ENCODE measurements at regions not wholly inside any gene's neighbourhood (a gene's known extent, or its start where the extent isn't known, plus 50 kb on each side); places are given as distances from the start of the nearest gene placed in this dataset.

- no peak overlapping the region for H3K4me3 ChIP-seq (ENCODE audit: insufficient read depth in 1 of 2, low read depth in 1 of 2, low read length in 2 of 2)
- peaks cover 3% of the 10 kb centered on the region for H3K4me1 ChIP-seq (ENCODE audit: control insufficient read depth, insufficient read depth, low read depth, low read length)
- H3K4me2 ChIP-seq (ENCODE audit: low read length, poor library complexity, severe bottlenecking): no peak overlapping the region
- H3K9me3 ChIP-seq (ENCODE audit: control insufficient read depth, low read length): peaks cover 14% of the 10 kb centered on the region
- no peak overlapping the region for H3K23ac ChIP-seq (ENCODE audit: low read length in 2 of 2)
- no peak overlapping the region for H3K14ac ChIP-seq (ENCODE audit: low read length in 2 of 2)
- DNase-seq: no peak
- no peak overlapping the region for H3K27ac ChIP-seq (ENCODE audit: low read length, poor library complexity, severe bottlenecking)
- no peak overlapping the region for H3K4ac ChIP-seq (ENCODE audit: low read depth in 1 of 2, low read length in 2 of 2)
- H4K8ac ChIP-seq (ENCODE audit: low read length): no peak overlapping the region
- H3K27me3 ChIP-seq (ENCODE audit: control insufficient read depth in 1 of 2, insufficient read depth in 1 of 2, low read length in 2 of 2): peaks cover 6 to 9% of the 10 kb centered on the region in 2 experiments
- no peak overlapping the region for H2AK5ac ChIP-seq (ENCODE audit: low read length, severe bottlenecking)
- no peaks in the 10 kb centered on the region for H3K79me1 ChIP-seq (replicated peaks; ENCODE audit: low read length, poor library complexity, severe bottlenecking)
- H3K9ac ChIP-seq (ENCODE audit: low read length): no peak overlapping the region
- WGBS: 96% methylated on average over 5 of the region's 5 CpGs
- peak overlapping the region; percentile 54 for H2BK15ac ChIP-seq (ENCODE audit: low read depth, poor library complexity, severe bottlenecking)
- no peak overlapping the region for H4K91ac ChIP-seq (ENCODE audit: low read length)
- no peak overlapping the region for H2BK120ac ChIP-seq (ENCODE audit: low read depth, low read length)
- H2BK5ac ChIP-seq (ENCODE audit: low read depth, low read length, poor library complexity, severe bottlenecking): no peak overlapping the region
- no peaks in the 10 kb centered on the region for H3K36me3 ChIP-seq (ENCODE audit: control insufficient read depth in 1 of 2, insufficient read depth in 2 of 2, low read depth in 1 of 2, low read length in 2 of 2)
- no peak overlapping the region for H3K18ac ChIP-seq (ENCODE audit: low read depth in 1 of 2, low read length in 2 of 2)
- H2AFZ ChIP-seq (ENCODE audit: low read depth, low read length): no peak overlapping the region
- H2BK12ac ChIP-seq (ENCODE audit: low read length in 2 of 2): no peak overlapping the region
These were observed 247.8 kb downstream of the FAM43A start for GRCh38 chr3:194933465-194933864.

- Histone ChIP-seq H2AK5ac (ENCODE audit: low read length, severe bottlenecking) (no peak overlapping the region), H3K9me3 (ENCODE audit: control insufficient read depth, low read length) (peaks cover 14% of the 10 kb centered on the region), H3K27me3 (ENCODE audit: control insufficient read depth in 1 of 2, insufficient read depth in 1 of 2, low read length in 2 of 2) (peaks cover 6 to 17% of the 10 kb centered on the region in 2 experiments), H3K4ac (ENCODE audit: low read depth in 1 of 2, low read length in 2 of 2) (no peak overlapping the region), H3K18ac (ENCODE audit: low read depth in 1 of 2, low read length in 2 of 2) (no peak overlapping the region), H3K27ac (ENCODE audit: low read length, poor library complexity, severe bottlenecking) (no peak overlapping the region), H3K79me1 (replicated peaks; ENCODE audit: low read length, poor library complexity, severe bottlenecking) (no peaks in the 10 kb centered on the region), H3K4me3 (ENCODE audit: insufficient read depth in 1 of 2, low read depth in 1 of 2, low read length in 2 of 2) (no peak overlapping the region), H2BK12ac (ENCODE audit: low read length in 2 of 2) (no peak overlapping the region), H3K9ac (ENCODE audit: low read length) (no peak overlapping the region), H4K91ac (ENCODE audit: low read length) (no peak overlapping the region), H2BK5ac (ENCODE audit: low read depth, low read length, poor library complexity, severe bottlenecking) (no peak overlapping the region), H3K4me2 (ENCODE audit: low read length, poor library complexity, severe bottlenecking) (no peak overlapping the region), H2BK120ac (ENCODE audit: low read depth, low read length) (no peak overlapping the region), H3K23ac (ENCODE audit: low read length in 2 of 2) (no peak overlapping the region), H2BK15ac (ENCODE audit: low read depth, poor library complexity, severe bottlenecking) (no peak overlapping the region), H3K14ac (ENCODE audit: low read length in 2 of 2) (no peak overlapping the region), H3K36me3 (ENCODE audit: control insufficient read depth in 1 of 2, insufficient read depth in 2 of 2, low read depth in 1 of 2, low read length in 2 of 2) (no peaks in the 10 kb centered on the region), H2AFZ (ENCODE audit: low read depth, low read length) (no peak overlapping the region), H4K8ac (ENCODE audit: low read length) (no peak overlapping the region), H3K4me1 (ENCODE audit: control insufficient read depth, insufficient read depth, low read depth, low read length) (peaks cover 3% of the 10 kb centered on the region)
- 89% methylated on average over 2 of the region's 4 CpGs for WGBS
- no peak for DNase-seq
These were observed 249.4 kb downstream of the FAM43A start for GRCh38 chr3:194935061-194935460.

- Histone ChIP-seq H3K9me3 (ENCODE audit: control insufficient read depth, low read length) (peaks cover 14% of the 10 kb centered on the region), H4K8ac (ENCODE audit: low read length) (no peak overlapping the region), H3K23ac (ENCODE audit: low read length in 2 of 2) (no peak overlapping the region), H3K4ac (ENCODE audit: low read depth in 1 of 2, low read length in 2 of 2) (no peak overlapping the region), H2AFZ (ENCODE audit: low read depth, low read length) (no peak overlapping the region), H3K79me1 (replicated peaks; ENCODE audit: low read length, poor library complexity, severe bottlenecking) (no peaks in the 10 kb centered on the region), H2BK15ac (ENCODE audit: low read depth, poor library complexity, severe bottlenecking) (no peak overlapping the region), H3K4me1 (ENCODE audit: control insufficient read depth, insufficient read depth, low read depth, low read length) (peaks cover 1% of the 10 kb centered on the region), H3K4me3 (ENCODE audit: insufficient read depth in 1 of 2, low read depth in 1 of 2, low read length in 2 of 2) (no peak overlapping the region), H3K27ac (ENCODE audit: low read length, poor library complexity, severe bottlenecking) (no peak overlapping the region), H4K91ac (ENCODE audit: low read length) (no peak overlapping the region), H3K4me2 (ENCODE audit: low read length, poor library complexity, severe bottlenecking) (no peak overlapping the region), H2BK12ac (ENCODE audit: low read length in 2 of 2) (no peak overlapping the region), H2BK120ac (ENCODE audit: low read depth, low read length) (no peak overlapping the region), H3K18ac (ENCODE audit: low read depth in 1 of 2, low read length in 2 of 2) (no peak overlapping the region), H3K14ac (ENCODE audit: low read length in 2 of 2) (no peak overlapping the region), H2AK5ac (ENCODE audit: low read length, severe bottlenecking) (no peak overlapping the region), H3K27me3 (ENCODE audit: control insufficient read depth in 1 of 2, insufficient read depth in 1 of 2, low read length in 2 of 2) (peaks cover 10 to 20% of the 10 kb centered on the region in 2 experiments), H2BK5ac (ENCODE audit: low read depth, low read length, poor library complexity, severe bottlenecking) (no peak overlapping the region), H3K9ac (ENCODE audit: low read length) (no peak overlapping the region), H3K36me3 (ENCODE audit: control insufficient read depth in 1 of 2, insufficient read depth in 2 of 2, low read depth in 1 of 2, low read length in 2 of 2) (no peaks in the 10 kb centered on the region)
- WGBS: 92% methylated on average over 8 of the region's 10 CpGs
- DNase-seq: no peak
These were observed 250.2 kb downstream of the FAM43A start for GRCh38 chr3:194935632-194936470.

GRCh38 chr3:194936659-194937058 lies 251.0 kb downstream of the FAM43A start:
- 73% methylated on average over 4 of the region's 4 CpGs for whole genome bisulfite sequencing
- no peak overlapping the region for H2AK5ac ChIP-seq (ENCODE audit: low read length, severe bottlenecking)
- H4K8ac ChIP-seq (ENCODE audit: low read length): no peak overlapping the region
- DNase-seq: no peak
- H2BK120ac ChIP-seq (ENCODE audit: low read depth, low read length): no peak overlapping the region
- H3K4me2 ChIP-seq (ENCODE audit: low read length, poor library complexity, severe bottlenecking): no peak overlapping the region
- no peak overlapping the region for H4K91ac ChIP-seq (ENCODE audit: low read length)
- H3K4me1 ChIP-seq (ENCODE audit: control insufficient read depth, insufficient read depth, low read depth, low read length): no peaks in the 10 kb centered on the region
- H3K27ac ChIP-seq (ENCODE audit: low read length, poor library complexity, severe bottlenecking): no peak overlapping the region
- H3K4ac ChIP-seq (ENCODE audit: low read depth in 1 of 2, low read length in 2 of 2): no peak overlapping the region
- H2BK12ac ChIP-seq (ENCODE audit: low read length in 2 of 2): no peak overlapping the region
- H2BK5ac ChIP-seq (ENCODE audit: low read depth, low read length, poor library complexity, severe bottlenecking): no peak overlapping the region
- no peak overlapping the region for H3K18ac ChIP-seq (ENCODE audit: low read depth in 1 of 2, low read length in 2 of 2)
- no peaks in the 10 kb centered on the region for H3K36me3 ChIP-seq (ENCODE audit: control insufficient read depth in 1 of 2, insufficient read depth in 2 of 2, low read depth in 1 of 2, low read length in 2 of 2)
- no peak overlapping the region for H3K4me3 ChIP-seq (ENCODE audit: insufficient read depth in 1 of 2, low read depth in 1 of 2, low read length in 2 of 2)
- H3K9me3 ChIP-seq (ENCODE audit: control insufficient read depth, low read length): peaks cover 14% of the 10 kb centered on the region
- no peak overlapping the region for H3K9ac ChIP-seq (ENCODE audit: low read length)
- no peak overlapping the region for H3K14ac ChIP-seq (ENCODE audit: low read length in 2 of 2)
- no peak overlapping the region for H2BK15ac ChIP-seq (ENCODE audit: low read depth, poor library complexity, severe bottlenecking)
- peaks cover 18 to 27% of the 10 kb centered on the region in 2 experiments for H3K27me3 ChIP-seq (ENCODE audit: control insufficient read depth in 1 of 2, insufficient read depth in 1 of 2, low read length in 2 of 2)
- H2AFZ ChIP-seq (ENCODE audit: low read depth, low read length): no peak overlapping the region
- no peaks in the 10 kb centered on the region for H3K79me1 ChIP-seq (replicated peaks; ENCODE audit: low read length, poor library complexity, severe bottlenecking)
- no peak overlapping the region for H3K23ac ChIP-seq (ENCODE audit: low read length in 2 of 2)

Data from mesenchymal stem cell (in vitro differentiated cells and primary cell).